Astrocyte (in vitro differentiated cells and primary cell): ENCODE measurements at regions not wholly inside any gene's neighbourhood (a gene's known extent, or its start where the extent isn't known, plus 50 kb on each side); places are given as distances from the start of the nearest gene placed in this dataset.

Source experiments
- DNase-seq: peaks from one replicate; pipeline ENCODE4 v3.0.0-alpha.2; 2010; ENCODE audit warnings: low read depth
- FAIRE-seq: peaks from 2 replicates; lab custom pipeline; 2011; peaks lifted over from hg19 to GRCh38; lab: Jason Lieb, UNC
- H2AFZ ChIP-seq: 2 replicates; pipeline ENCODE4 v1.6.0; 2012; ENCODE audit warnings: low read depth, low read length, inconsistent platforms
- H3K27ac ChIP-seq: 2 replicates; pipeline ENCODE4 v1.5.1; 2011; ENCODE audit warnings: low read depth, low read length, inconsistent platforms
- H3K27me3 ChIP-seq: 2 replicates; pipeline ENCODE4 v1.6.0; 2011; ENCODE audit warnings: low read length, inconsistent platforms; ENCODE audit not compliant: insufficient read depth
- H3K36me3 ChIP-seq: 2 replicates; pipeline ENCODE4 v1.5.1; 2011; ENCODE audit warnings: low read length, inconsistent platforms; ENCODE audit not compliant: insufficient read depth
- H3K4me1 ChIP-seq: 2 replicates; pipeline ENCODE4 v1.5.1; 2011; ENCODE audit warnings: low read length, inconsistent platforms; ENCODE audit not compliant: insufficient read depth
- H3K4me2 ChIP-seq: 2 replicates; pipeline ENCODE4 v1.6.0; 2012; ENCODE audit warnings: low read length, inconsistent platforms
- H3K4me3 ChIP-seq: 2 replicates; pipeline ENCODE4 v1.5.1; 2011; ENCODE audit warnings: low read depth, mild to moderate bottlenecking, low read length, inconsistent platforms; ENCODE audit not compliant: insufficient read depth
- H3K79me2 ChIP-seq: 2 replicates; pipeline ENCODE4 v1.6.0; 2012; ENCODE audit warnings: mild to moderate bottlenecking, low read length, inconsistent platforms; ENCODE audit not compliant: insufficient read depth
- H3K9ac ChIP-seq: 2 replicates; pipeline ENCODE4 v1.6.0; 2012; ENCODE audit warnings: mild to moderate bottlenecking, low read length, inconsistent platforms
- H3K9me3 ChIP-seq: 2 replicates; pipeline ENCODE4 v1.5.1; 2012; ENCODE audit warnings: low read depth, mild to moderate bottlenecking, low read length, inconsistent platforms; ENCODE audit not compliant: insufficient read depth
- H4K20me1 ChIP-seq: 2 replicates; pipeline ENCODE4 v1.6.0; 2012; ENCODE audit warnings: low read length, inconsistent platforms; ENCODE audit not compliant: insufficient read depth
- H3K27ac Mint-ChIP-seq: one replicate; pipeline ENCODE4 v1.8.0; 2021; ENCODE audit warnings: mild to moderate bottlenecking, mixed read lengths; ENCODE audit not compliant: unreplicated experiment
- H3K27me3 Mint-ChIP-seq: one replicate; pipeline ENCODE4 v1.8.0; 2021; ENCODE audit warnings: low read depth, mixed read lengths; ENCODE audit not compliant: unreplicated experiment
- H3K36me3 Mint-ChIP-seq: one replicate; pipeline ENCODE4 v1.8.0; 2021; ENCODE audit warnings: low read depth, mixed read lengths; ENCODE audit not compliant: unreplicated experiment
- H3K4me1 Mint-ChIP-seq: one replicate; pipeline ENCODE4 v1.8.0; 2021; ENCODE audit warnings: low read depth, mixed read lengths; ENCODE audit not compliant: unreplicated experiment
- H3K4me3 Mint-ChIP-seq: one replicate; pipeline ENCODE4 v1.8.0; 2021; ENCODE audit warnings: mild to moderate bottlenecking, moderate library complexity, mixed read lengths; ENCODE audit not compliant: unreplicated experiment
- H3K9me3 Mint-ChIP-seq: one replicate; pipeline ENCODE4 v1.8.0; 2021; ENCODE audit warnings: mild to moderate bottlenecking, mixed read lengths; ENCODE audit not compliant: unreplicated experiment
- CTCF ChIP-seq: IDR thresholded peaks from 2 replicates; pipeline ENCODE4 v1.5.1; 2011; ENCODE audit warnings: low read depth, mild to moderate bottlenecking, inconsistent platforms, low read length, moderate library complexity; ENCODE audit not compliant: insufficient read depth
- EZH2 ChIP-seq: IDR thresholded peaks from 2 replicates; pipeline ENCODE4 v1.6.1; 2012; ENCODE audit warnings: mild to moderate bottlenecking, low read length, inconsistent platforms; ENCODE audit not compliant: insufficient read depth

DNA sequence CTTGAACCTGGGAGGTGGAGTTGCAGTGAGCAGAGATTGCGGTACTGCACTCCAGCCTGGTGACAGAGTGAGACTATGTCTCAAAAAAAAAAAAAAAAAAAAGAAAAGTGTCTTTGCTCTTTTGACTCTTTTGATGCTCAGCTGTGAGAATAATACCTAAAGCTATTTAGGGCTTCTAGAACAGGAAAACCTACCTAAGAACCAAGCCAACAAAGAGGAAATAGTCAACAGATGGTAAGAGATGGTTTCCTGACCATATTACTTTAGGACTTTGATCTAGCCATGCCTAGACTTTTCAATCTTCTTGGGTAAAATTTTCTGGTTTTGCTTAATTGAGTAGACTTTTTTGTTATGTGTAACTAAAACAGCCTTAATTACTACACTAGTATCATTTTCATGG lies 508.1 kb downstream of the EPHA7 start:
- TF ChIP-seq CTCF = no peak
- TF ChIP-seq EZH2 = no peak
- H3K27me3 ChIP-seq = no peaks in the 10 kb centered on the region
- H3K27ac Mint-ChIP-seq = no peak overlapping the region
- H3K4me3 ChIP-seq = no peak overlapping the region
- H3K4me1 Mint-ChIP-seq = no peaks in the 10 kb centered on the region
- no peak overlapping the region for H3K4me3 Mint-ChIP-seq
- no peaks in the 10 kb centered on the region for H3K4me1 ChIP-seq
- H3K27ac ChIP-seq = no peak overlapping the region
- no peaks in the 10 kb centered on the region for H3K27me3 Mint-ChIP-seq
- H4K20me1 ChIP-seq = no peaks in the 10 kb centered on the region
- no peaks in the 10 kb centered on the region for H3K36me3 ChIP-seq
- H3K36me3 Mint-ChIP-seq = no peaks in the 10 kb centered on the region
- no peaks in the 10 kb centered on the region for H3K9me3 Mint-ChIP-seq
- H3K4me2 ChIP-seq = no peak overlapping the region
- no peak overlapping the region for H3K9ac ChIP-seq
- H3K9me3 ChIP-seq = no peaks in the 10 kb centered on the region
- H3K79me2 ChIP-seq = no peaks in the 10 kb centered on the region
- FAIRE-seq = no peak
- H2AFZ ChIP-seq = no peak overlapping the region
- DNase-seq = no peak

- Histone ChIP-seq H3K9me3 (no peaks in the 10 kb centered on the region), H3K4me1 (no peaks in the 10 kb centered on the region), H3K4me2 (no peak overlapping the region), H3K9ac (no peak overlapping the region), H4K20me1 (no peaks in the 10 kb centered on the region), H3K27me3 (no peaks in the 10 kb centered on the region), H2AFZ (no peak overlapping the region), H3K4me3 (no peak overlapping the region), H3K27ac (no peak overlapping the region), H3K36me3 (no peaks in the 10 kb centered on the region), H3K79me2 (no peaks in the 10 kb centered on the region)
- Mint-ChIP-seq H3K4me3 (no peak overlapping the region), H3K9me3 (no peaks in the 10 kb centered on the region), H3K27me3 (no peaks in the 10 kb centered on the region), H3K27ac (no peak overlapping the region), H3K4me1 (no peaks in the 10 kb centered on the region), H3K36me3 (no peaks in the 10 kb centered on the region)
- DNase-seq (no peak), FAIRE-seq (no peak)
- no peak for TF ChIP-seq EZH2
- no peak for TF ChIP-seq CTCF
Observed at GRCh38 chr6:92910646-92911045, 508.7 kb downstream of the EPHA7 start.

DNA sequence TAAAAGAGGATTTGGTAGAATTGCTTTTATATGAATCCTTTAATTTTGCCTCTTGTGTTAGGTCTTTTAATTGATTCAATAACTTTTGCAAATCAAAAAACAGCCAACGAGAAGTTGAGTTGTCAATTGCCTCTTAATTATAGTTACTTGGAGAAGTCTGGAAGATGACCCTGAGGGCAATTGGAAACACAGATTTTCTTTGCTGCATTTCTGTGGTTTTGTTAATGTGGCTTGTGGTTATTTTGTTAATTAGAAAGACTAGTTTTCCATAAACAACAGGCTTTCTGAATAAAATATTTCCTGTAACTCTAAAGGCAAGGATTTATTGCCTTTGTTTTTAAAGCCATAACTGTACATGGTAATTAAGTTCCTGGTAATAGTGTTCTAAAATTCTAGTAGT lies 513.0 kb downstream of the EPHA7 start:
- no peaks in the 10 kb centered on the region for H3K4me1 Mint-ChIP-seq
- H3K36me3 ChIP-seq = no peaks in the 10 kb centered on the region
- no peak overlapping the region for H3K27ac Mint-ChIP-seq
- H2AFZ ChIP-seq = no peak overlapping the region
- no peak for TF ChIP-seq EZH2
- TF ChIP-seq CTCF = no peak
- FAIRE-seq (no peak), DNase-seq (no peak)
- no peaks in the 10 kb centered on the region for H3K27me3 ChIP-seq
- no peaks in the 10 kb centered on the region for H4K20me1 ChIP-seq
- H3K4me3 ChIP-seq = no peak overlapping the region
- H3K36me3 Mint-ChIP-seq = no peaks in the 10 kb centered on the region
- no peak overlapping the region for H3K4me3 Mint-ChIP-seq
- no peaks in the 10 kb centered on the region for H3K9me3 Mint-ChIP-seq
- no peaks in the 10 kb centered on the region for H3K9me3 ChIP-seq
- H3K9ac ChIP-seq = no peak overlapping the region
- H3K4me2 ChIP-seq = no peak overlapping the region
- H3K27ac ChIP-seq = no peak overlapping the region
- H3K27me3 Mint-ChIP-seq = no peaks in the 10 kb centered on the region
- no peaks in the 10 kb centered on the region for H3K4me1 ChIP-seq
- H3K79me2 ChIP-seq = no peaks in the 10 kb centered on the region
